GM12874 (cell line): ENCODE measurements at regions not wholly inside any gene's neighbourhood (a gene's known extent, or its start where the extent isn't known, plus 50 kb on each side); places are given as distances from the start of the nearest gene placed in this dataset.

Source experiments
- CTCF ChIP-seq: IDR thresholded peaks from 2 replicates; pipeline ENCODE4 v1.5.1; 2011; ENCODE audit warnings: low read depth, mild to moderate bottlenecking, control low read depth, low read length, moderate library complexity; ENCODE audit not compliant: insufficient read depth

GRCh38 chr22:34114406-34114805, 194.1 kb upstream of the LARGE1 start:
- no peak for TF ChIP-seq CTCF

- TF ChIP-seq CTCF, result no peak
These were observed 195.4 kb upstream of the LARGE1 start for GRCh38 chr22:34115722-34116121.

GRCh38 chr22:34116126-34116525, 195.8 kb upstream of the LARGE1 start:
- TF ChIP-seq CTCF, result no peak

- no peak for TF ChIP-seq CTCF
These were observed 201.8 kb upstream of the LARGE1 start for GRCh38 chr22:34122042-34122441.

GRCh38 chr22:34129691-34130486, 209.6 kb upstream of the LARGE1 start:
- TF ChIP-seq CTCF, result no peak

- TF ChIP-seq CTCF, result no peak
These were observed 215.5 kb upstream of the LARGE1 start for GRCh38 chr22:34135749-34136148.

- no peak for TF ChIP-seq CTCF
These were observed 229.7 kb upstream of the LARGE1 start for GRCh38 chr22:34150023-34150422.

- TF ChIP-seq CTCF, result no peak
These were observed 239.2 kb upstream of the LARGE1 start for GRCh38 chr22:34159491-34159890.
